ENCODE measurements at regions not wholly inside any gene's neighbourhood (a gene's known extent, or its start where the extent isn't known, plus 50 kb on each side); places are given as distances from the start of the nearest gene placed in this dataset.
"Not testable (repeated sequence)": the region's sequence is repeated elsewhere in the genome, so short reads cannot be mapped to it uniquely, and the experiment has no call there.

- no peak for DNase-seq (ENCODE audit: low spot score)
Measured at GRCh38 chr19:28631961-28632360, 581.0 kb downstream of the UQCRFS1 start.

- no peak for DNase-seq (ENCODE audit: low spot score)
Measured at GRCh38 chr19:28627669-28628068, 585.3 kb downstream of the UQCRFS1 start.

DNA sequence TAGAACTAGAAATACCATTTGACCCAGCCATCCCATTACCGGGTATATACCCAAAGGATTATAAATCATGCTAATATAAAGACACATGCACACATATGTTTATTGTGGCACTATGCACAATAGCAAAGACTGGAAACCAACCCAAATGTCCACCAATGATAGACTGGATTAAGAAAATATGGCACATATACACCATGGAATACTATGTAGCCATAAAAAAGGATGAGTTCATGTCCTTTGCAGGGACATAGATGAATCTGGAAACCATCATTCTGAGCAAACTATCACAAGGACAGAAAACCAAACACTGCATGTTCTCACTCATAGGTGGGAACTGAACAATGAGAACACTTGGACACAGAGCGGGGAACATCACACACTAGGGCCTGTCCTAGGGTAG lies 586.5 kb downstream of the UQCRFS1 start:
- not testable (repeated sequence) for DNase-seq (ENCODE audit: low spot score)

DNA sequence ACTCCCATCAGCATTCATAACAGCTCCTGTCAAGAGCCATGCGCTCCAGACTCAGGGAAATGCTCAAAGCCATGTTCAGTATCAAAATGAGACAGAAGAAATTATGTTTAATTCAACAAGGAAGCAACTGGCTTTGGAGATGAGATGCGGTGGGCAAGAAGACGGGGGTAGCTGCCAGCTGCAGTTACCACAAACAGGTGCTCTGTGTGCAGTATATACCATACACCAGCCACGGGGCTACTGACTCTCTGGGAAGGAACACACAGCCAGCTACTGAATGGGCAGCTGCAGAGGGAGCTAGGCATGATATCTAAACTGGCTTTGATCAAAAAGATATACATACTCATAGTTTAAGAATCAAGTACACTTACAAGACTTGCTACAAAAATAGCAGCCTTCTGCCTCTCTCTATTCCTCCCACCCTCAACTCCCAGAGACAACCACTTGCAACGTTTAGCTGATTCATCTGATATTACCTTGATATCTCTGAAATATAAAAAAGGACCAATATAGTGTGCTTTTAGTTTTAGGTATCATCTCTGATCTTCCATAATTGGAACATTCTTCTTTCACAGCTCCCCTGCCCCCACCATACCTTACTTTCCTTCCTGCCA lies 593.0 kb downstream of the UQCRFS1 start:
- DNase-seq (ENCODE audit: low spot score), result no peak

GRCh38 chr19:28618504-28618903 lies 594.4 kb downstream of the UQCRFS1 start:
- no peak for DNase-seq (ENCODE audit: low spot score)

DNA sequence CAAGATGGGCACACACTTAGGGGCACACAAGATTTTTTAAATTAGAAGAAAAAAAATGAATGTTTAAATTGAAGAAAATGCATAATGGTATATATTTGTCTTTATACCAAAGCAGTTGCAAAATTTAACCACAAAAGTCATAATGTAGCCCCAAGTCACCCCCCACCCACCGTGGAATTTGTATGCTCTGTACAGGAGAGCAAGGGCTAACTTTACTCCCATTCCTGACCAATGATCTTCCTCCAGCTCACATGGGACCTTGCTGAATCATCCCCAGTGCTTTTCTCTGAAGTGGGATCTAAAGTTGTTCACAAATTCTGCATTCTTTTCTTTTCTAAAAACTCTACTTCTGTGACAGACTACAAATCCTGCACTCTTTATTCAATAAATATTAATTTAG lies 597.0 kb downstream of the UQCRFS1 start:
- no peak for DNase-seq (ENCODE audit: low spot score)

- no peak for DNase-seq (ENCODE audit: low spot score)
Measured at GRCh38 chr19:28615546-28615916, 597.4 kb downstream of the UQCRFS1 start.

GRCh38 chr19:28614634-28615545 lies 598.1 kb downstream of the UQCRFS1 start:
- no peak for DNase-seq (ENCODE audit: low spot score)

GRCh38 chr19:28612275-28612769 lies 600.6 kb downstream of the UQCRFS1 start:
- DNase-seq (ENCODE audit: low spot score), result no peak

DNA sequence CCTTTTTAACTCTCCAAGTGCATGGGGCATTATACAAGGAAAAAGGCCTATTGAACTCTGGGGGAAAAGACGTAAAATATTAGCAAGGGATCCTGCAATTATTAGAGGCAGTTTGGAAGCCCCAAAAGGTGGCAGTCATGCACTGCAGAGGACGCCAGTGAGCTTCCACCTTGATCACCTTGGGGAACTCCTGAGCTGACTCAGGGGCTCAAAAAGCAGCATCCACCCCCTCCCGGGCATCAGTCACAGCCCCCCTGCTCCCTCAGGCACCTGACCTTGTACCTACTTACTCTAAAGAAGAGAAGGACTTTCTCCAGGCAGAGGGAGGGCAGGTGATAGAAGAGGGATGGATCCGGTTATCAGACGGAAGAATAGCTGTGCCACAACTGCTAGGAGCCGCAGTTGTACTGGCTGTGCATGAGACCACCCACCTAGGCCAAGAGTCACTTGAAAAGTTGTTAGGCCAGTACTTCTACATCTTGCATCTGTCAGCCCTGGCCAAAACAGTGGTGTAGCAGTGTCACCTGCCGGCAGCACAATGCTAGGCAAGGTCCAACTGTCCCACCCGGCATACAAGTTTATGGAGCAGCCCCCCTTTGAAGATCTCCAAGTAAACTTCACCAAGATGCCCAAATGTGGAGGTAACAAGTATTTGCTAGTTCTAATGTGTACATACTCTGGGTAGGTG lies 601.6 kb downstream of the UQCRFS1 start:
- not testable (repeated sequence) for DNase-seq (ENCODE audit: low spot score)

GRCh38 chr19:28610731-28611130 lies 602.2 kb downstream of the UQCRFS1 start:
- DNase-seq (ENCODE audit: low spot score), result no peak

DNA sequence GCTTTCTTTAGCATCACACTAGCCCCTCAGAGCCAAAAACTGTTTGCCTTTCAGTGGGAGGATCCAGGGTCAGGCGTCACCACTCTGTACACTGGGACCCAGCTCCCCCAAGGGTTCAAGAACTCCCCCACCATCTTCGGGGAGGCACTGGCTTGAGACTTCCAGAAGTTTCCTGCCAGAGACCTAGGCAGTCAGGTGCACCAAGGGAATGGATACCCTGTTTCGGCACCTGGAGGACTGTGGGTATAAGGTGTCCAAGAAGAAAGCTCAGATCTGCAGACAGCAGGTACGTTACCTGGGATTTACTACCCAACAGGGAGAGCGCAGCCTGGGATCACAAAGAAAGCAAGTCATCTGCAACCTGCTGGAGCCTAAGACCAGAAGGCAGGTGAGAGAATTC lies 603.0 kb downstream of the UQCRFS1 start:
- DNase-seq (ENCODE audit: low spot score), result no peak

DNA sequence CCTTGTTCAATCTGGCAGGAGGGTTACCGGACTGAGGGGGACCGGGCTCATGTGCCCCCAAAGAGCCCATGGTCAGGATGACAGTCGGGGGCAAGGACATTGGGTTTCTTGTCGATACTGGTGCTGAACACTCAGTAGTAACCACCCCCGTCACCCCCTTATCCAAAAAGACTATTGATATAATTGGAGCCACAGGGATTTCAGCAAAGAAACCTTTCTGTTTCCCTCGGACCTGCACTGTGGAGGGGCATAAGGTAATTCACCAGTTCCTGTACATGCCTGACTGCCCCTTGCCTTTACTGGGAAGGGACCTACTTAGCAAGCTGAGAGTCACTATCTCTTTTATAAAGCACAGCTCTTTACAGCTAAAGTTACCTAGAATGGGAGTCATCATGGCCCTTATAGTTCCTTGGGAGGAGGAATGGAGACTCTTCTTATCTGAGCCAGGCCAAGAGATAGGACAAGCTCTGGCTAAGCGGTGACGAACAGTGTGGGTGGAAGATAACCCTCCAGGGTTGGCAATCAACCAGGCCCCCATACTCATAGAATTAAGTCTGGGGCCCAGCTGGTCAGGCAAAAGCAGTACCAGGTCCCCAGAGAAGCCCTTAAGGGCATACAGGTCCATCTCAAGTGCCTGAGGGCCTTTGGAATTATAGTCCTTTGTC lies 603.7 kb downstream of the UQCRFS1 start:
- DNase-seq (ENCODE audit: low spot score), result no peak

- no peak for DNase-seq (ENCODE audit: low spot score)
Measured at GRCh38 chr19:28608292-28608691, 604.7 kb downstream of the UQCRFS1 start.

DNA sequence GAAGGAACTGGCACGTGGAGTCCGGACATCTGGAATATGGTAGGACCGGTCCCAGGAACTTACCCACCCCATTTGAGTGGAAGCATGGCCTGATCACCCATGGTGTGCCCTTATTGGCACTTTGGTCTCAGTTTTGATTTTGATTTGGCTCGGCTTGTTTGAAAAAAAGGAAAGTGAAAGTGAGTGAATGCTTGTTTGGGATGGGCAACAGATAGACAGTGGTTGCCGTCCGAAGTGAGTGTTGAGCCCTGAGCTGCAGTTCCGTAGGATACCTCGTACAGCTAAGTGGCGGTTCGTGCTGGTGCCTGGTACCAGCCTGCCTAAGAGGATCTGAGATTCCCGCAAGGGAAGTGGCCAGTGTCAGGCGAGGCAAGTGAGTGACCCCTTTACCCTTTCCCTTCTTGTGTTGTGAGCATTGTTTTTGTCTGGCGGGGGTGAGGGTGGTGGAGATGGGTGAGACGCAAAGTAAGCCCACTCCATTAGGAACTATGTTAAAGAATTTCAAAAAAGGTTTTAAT lies 605.8 kb downstream of the UQCRFS1 start:
- no peak for DNase-seq (ENCODE audit: low spot score)

DNA sequence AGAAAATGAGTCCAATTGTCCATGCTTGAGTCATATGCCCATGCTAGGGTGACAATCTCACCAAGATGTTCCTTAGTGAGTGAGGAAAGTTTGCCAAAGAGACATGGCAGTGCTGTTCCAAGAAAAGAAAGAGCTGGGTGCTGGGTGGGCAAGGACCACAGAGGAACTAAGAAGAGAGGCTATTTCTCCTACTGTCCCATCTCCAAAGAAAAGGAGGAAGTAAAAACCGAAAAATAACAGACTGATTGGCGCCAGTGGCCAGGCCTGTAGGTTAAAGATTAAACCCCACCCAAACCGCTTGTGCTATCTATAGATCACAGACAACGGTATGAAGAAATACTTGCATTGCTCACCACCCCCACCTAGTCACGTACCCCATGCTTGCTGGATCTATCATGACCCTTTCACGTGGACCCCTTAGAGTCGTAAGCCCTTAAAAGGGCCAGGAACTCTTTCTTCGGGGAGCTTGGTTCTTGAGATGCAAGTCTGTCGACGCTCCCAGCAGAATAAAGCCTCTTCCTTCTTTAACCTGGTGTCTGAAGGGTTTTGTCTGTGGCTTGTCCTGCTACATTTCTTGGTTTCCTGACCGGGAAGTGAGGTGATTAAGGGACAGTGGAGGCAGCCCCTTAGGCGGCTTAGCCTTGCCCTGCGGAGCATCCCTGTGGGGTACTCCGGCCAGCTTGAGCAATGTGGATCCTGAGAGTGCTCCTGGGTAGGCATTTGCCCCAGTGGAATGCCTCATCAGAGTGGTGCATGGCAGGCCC lies 606.5 kb downstream of the UQCRFS1 start:
- DNase-seq (ENCODE audit: low spot score), result no peak

GRCh38 chr19:28605501-28606268 lies 607.3 kb downstream of the UQCRFS1 start:
- DNase-seq (ENCODE audit: low spot score), result no peak

DNA sequence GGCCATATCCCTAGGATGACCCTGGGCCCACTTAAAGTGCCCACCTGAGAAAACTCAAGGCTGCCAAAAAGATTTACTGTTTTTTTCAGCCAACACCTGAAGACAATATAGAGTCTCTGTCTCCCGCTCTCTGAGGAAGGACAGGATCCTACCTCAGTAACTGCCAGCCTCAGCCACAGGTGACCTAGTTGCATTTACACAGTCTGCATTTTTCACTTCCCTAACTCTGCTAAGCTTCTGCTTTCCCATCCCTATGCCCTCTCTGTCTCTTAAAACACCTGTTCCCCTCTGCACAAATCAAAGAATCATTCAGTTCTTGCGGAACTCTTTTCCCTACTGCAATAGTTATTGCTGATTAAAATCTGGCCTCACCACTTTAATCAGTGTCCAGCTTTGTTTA lies 609.5 kb downstream of the UQCRFS1 start:
- no peak for DNase-seq (ENCODE audit: low spot score)

DNA sequence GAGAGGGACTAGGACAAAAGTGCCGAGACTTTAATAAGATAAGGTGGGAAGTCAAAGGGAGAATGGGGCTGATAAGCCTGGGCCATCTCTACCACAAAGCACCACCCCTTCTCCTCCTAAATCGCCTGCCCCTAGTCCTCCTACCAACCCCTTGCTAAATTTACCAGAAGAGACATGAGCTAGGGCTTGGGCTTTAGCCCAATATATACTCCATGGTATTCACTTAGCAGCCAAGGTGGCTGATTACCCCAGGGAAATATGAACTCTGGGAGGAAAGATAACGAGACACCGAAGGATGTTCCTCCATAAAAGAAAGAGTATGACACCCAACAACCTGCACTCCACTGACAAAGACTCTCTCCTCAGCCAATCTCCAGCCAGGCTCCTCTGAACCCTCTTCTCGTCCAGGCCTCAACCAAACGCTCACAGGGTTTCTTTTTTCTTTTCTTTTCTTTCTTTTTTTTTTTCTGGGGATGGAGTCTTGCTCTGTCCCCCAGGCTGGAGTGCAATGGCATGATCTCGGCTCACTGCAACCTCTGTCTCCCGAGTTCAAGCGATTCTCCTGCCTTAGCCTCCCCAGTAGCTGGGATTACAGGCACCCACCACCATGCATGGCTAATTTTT lies 610.2 kb downstream of the UQCRFS1 start:
- DNase-seq (ENCODE audit: low spot score), result no peak

Measured in iPS-NIHi11 (cell line).